GM18868 (cell line): ENCODE measurements at regions not wholly inside any gene's neighbourhood (a gene's known extent, or its start where the extent isn't known, plus 50 kb on each side); places are given as distances from the start of the nearest gene placed in this dataset.

Experiments
- ATAC-seq: cut with Tn5 transposase; IDR thresholded peaks from one replicate; pipeline ENCODE4 v1.9.1; 2021; ENCODE audit warnings: mild to moderate bottlenecking, moderate library complexity; ENCODE audit not compliant: unreplicated experiment

DNA sequence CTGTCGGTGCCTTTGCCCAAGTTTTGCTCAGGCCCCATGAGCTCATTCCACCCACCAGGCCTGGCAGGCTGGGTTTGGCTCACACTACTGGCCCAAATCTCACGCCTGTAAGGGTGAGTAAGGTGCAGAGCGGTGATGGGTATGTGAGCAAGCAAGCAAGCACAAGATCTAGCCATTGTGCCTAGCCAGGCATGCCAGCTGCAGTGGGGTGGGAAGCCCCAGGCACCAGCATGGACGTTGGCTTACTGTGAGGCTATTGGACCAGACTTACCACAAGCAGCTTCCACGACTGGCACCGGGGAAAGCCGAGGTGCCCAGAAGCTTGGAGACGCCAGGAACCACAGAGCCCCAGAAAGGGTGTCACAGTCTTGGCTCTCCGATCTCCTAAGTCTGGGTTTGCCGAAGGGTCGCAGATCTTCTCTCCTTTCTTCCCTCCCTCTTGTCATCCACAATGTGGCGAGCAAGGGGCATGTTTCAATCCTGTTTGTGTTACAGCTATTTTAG, 2659.4 kb upstream of the PCDH20 start:
- ATAC-seq, result no peak

DNA sequence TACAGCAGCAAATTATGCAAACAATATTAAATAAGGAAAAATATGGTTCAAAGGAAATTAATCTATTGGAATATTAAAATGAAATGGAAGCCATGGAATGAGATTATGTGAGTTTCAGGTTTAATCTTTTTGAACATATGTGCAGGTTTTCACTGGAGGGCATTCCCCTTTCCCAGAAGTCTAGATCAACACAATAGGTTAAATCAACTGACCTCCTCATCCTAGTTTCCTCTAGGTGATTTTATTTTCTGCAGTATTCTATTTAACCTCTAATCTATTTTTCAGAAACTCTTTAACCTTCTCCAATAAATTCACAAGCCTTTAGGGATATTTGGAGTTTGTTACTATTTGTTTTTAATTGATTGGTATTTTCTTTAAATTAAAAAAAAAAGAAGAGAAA, 2657.6 kb upstream of the PCDH20 start:
- ATAC-seq, result no peak

DNA sequence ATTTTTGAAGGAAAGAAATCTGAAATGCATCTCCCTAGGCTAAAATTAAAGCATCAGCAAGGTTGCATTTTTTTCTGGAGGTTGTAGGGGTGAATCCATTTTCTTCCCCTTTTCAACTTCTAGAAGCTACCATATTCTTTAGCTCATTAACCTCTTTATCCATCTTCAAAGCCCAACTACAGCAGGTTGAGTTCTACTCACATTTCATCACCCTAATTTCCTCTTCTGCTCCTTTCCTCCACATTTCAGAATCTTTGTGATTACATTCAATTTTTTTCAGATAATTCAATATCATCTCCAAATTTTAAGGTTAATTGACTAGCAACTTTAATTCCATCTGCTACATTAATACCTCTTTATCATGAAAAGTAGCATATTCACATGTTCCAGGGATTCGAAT, 2655.7 kb upstream of the PCDH20 start:
- no peak for ATAC-seq

DNA sequence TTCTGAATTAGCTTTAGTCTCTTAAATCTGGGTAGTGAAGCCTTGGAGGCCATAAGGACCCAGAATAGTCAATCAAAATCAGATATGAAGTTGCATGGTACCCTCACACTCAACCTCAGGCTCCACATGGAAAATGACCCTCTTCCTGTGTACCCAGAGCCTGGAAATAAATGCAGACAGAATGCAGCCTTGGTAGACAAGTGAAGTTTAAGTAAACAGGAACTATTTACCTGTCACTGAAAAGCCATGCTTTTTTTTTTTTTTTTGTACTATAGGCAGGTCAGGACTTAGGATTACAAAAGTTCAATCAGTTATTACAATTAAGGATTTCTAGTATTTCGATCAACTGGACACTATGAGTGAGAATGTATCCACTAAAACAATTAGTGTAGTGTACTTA, 2654.2 kb upstream of the PCDH20 start:
- ATAC-seq, result no peak

DNA sequence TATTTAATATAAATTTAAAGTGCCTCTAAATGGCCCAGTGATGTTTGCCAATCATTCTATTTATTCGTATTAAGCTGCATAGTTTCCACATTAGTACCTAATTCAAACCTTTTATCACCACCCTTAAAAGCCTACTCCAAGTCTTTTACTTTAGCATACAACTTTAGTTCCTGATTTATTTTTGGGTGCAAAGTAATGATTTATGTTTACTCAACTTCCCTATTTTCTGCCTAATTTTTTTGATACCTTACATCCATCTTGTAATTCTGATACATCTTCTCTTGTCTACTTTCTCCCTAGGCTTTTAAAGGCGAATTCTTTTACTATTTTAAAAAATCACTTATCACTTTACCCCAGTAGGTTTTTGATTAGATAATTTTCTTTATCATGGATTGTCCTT, 2651.1 kb upstream of the PCDH20 start:
- ATAC-seq, result no peak

DNA sequence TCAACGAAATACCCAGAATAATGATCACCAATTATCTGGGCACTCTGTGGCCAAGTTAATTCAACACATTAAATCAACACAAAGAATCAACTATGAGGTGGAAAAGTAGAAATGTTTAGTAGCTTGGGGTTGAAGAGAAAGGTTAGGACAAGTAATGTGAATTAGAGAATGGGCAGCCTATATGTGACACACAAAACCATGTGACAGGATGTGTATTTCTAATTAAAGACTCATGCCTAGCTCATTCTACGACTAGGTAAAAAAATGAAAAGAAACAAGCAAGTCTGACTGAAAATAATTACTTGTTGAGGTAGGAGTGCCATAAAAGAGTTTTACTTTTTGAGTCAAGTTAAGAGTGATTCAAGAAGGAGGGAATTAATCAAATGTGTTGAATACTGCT, 2646.0 kb upstream of the PCDH20 start:
- no peak for ATAC-seq

DNA sequence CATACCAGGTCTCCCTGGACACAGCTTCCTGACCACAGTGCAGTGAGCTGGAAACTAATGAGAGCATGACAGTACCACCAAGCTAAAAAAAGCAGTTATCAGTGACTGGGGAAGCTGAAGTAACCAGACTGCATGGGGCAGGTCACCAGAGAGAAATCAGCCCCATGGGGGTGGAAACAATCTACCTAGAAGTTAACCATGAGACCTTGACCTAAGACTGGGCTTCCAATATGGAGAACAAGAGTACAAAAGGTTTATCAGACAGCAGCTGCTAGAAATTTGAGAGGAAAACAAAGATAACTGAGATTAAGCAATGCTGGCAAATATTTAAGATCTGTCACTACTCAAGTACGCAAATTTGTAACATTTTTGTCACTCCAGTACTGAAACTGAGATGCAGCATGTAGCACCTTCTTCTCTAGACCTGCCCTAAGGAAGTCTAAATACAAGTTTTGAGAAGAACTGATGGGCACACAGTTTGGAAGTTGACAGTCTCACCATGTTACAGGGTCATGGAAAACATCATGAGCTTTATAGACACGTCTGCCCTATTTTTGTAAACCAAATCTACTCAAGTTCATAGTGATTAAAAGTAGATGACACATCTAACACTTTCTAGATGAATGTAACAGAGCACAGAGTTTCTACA, 2641.8 kb upstream of the PCDH20 start:
- no peak for ATAC-seq

DNA sequence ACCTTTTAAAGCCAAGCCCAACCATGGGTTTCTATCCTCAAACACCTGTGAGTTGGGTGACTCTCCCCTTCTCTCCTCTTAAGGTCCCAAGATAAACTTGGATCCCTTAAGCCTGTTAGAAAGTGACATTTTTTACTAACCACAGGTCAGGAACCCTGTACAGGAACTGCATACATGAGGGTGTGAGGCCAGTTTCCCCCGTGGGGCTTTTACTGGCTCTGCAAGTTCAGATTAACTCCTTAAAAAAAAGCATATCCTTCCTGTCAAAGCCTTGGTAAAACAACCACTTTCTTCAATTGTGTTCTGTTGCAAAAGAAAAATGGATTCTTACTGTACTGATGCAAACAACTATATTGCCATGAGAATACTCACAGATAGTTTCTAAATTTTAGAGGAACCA, 2638.7 kb upstream of the PCDH20 start:
- ATAC-seq, result no peak

DNA sequence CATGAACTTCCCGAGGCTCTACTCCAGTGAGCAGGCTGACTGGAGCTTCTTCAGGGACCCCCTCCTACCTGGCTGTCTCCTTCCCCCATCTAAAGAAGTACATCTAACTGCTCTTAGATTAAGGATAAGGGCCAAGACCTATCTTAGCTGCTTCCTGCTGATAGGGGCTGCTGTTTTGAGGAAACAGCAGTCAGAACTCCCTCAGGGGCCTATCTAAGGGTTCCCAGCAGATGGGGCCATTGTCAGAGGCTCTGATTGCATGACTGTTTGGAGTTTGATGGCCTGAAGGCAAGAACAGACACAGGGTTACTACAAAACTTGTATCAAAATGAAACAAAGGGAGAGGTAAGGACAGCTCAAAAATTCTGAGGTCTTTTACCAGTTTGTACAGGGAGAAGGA, 2636.9 kb upstream of the PCDH20 start:
- ATAC-seq, result no peak

DNA sequence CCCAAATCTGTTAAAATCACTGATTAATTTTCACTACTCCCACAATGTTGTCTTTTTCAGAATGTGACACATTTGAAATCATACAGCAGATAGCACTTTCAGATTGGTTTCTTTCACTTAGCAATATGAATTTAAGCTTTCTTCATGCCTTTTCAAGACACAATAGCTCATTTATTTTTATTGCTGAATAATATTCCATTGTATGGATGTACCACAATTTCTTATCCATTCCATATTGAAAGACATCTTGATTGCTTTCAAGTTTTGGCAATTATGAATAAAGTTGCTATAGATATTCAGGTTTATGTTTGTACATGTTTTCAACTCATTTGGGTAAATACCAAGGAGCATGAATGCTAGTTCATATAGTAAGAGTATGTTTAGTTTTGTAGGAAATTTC, 2635.6 kb upstream of the PCDH20 start:
- no peak for ATAC-seq

DNA sequence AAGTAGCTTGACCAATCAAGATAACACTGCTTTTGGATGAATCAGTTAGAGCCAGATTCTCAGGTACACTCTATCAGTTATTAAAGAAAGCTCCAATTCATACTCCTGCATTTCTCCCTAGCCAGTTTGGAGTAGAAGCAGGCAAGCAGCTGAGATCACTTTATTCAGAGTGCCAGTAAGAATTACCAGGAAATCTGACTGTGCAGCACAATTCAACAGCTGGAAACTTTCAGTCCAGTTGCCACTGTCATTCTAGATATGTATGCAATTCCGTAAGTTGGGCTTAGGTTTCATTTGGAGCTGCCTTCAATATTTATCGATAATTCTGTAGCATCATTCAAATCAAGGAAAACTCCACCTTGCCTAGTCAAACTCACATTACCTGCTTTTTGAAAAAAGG, 2625.6 kb upstream of the PCDH20 start:
- no peak for ATAC-seq

DNA sequence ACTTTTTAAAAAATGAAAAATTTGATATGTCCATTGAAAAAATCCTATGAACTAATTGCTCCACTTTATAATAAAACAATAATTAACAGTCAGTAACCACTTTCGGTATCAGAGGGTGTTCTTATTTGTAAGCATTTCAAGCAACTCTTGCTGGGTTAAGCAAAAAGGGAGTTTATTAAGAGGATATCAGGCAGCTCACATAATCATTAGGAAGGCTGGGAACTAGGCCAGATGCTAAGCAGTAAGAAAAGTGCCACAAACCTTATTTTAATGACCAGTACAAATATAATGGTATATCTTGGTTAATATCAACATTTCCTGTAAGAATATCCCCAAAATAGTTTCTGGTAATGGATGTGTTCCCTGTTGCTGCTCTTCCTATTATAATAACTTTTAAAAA, 2618.3 kb upstream of the PCDH20 start:
- no peak for ATAC-seq

DNA sequence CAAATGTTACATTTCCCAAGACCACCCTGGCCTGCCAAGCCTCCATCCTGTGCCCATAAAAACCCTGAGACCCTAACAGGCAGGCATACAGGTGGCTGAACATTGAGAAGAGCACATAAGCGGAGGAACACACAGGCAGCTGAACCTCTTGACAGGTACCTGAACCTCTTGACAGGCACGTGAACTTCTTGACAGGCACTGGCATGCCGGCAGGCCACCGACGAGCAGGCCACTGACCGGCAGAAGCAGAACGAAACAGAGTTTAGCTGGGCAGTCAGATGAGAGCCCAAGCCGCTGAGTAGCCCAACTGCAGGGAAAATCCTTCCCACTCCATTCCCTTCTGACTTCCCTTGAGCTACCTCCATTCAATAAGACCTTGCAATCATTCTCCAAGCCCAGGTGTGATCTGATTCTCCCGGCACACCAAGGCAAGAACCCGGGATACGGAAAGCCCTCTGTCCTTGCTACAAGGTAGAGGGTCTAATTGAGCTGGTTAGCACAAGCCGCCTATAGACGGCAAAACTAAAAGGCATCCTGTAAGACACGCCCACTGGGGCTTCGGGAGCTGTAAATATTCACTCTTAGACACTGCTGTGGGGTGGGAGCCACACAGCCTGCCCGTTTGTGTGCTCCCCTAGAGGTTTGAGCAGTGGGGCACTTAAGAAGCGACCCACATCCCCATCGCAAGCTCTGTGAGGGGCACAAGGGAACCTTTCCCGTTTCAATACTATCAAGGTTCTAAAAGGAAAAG, 2613.9 kb upstream of the PCDH20 start:
- no peak for ATAC-seq

DNA sequence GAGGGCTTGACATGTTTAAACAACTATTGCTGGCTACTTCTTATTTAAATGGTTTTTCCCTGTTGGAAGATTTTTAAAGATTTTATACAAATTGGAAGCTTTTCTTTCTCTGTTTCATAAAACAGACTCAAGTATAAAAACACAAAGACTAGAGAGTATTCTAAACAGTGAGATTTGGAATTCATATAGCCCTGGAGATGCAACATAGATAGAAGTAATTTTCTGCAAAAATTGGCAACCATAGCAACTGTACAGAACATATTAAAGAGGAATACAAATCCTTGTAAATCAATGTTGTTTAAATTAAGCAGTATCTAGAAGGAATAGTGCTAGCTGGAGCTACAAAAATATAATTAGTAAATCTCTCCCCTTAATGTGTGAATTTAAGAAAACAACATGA, 2612.9 kb upstream of the PCDH20 start:
- ATAC-seq, result no peak

DNA sequence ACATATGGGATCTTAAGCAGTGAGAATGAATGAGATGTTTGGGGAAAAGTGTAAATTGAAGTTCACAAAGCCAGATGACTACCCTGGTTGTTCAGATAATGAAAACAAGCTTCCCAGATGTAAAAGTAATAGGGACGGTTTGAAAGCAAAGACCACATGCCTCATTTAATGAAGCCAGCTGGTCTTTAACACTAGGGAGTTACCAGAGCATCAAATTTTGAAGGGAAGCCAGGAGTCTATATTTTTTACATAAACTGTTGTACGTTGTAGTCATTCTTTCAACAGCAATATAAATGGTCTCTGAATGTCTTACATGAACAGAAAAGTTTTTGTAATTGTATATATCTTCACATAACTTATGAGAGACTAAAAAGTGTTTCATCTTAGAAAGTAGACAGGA, 2604.5 kb upstream of the PCDH20 start:
- ATAC-seq, result no peak

DNA sequence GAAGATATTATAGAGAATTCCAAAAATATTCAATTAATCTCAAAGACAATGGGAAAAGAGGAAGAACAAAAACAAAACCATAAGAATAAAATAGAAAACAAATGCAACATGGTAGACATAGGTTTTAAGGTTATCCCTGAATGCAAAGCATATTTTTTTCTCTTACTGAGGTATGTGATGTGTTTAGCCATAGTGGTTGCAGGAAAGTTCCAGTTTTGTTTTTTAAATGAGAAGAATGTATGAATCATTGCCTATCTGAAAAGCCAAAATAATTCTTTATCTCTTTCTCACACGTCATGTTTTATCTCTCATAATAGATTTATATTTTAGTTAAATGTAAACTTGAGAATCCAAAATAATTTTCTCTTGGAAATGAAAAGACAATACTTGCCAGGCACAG, 2591.7 kb upstream of the PCDH20 start:
- no peak for ATAC-seq

DNA sequence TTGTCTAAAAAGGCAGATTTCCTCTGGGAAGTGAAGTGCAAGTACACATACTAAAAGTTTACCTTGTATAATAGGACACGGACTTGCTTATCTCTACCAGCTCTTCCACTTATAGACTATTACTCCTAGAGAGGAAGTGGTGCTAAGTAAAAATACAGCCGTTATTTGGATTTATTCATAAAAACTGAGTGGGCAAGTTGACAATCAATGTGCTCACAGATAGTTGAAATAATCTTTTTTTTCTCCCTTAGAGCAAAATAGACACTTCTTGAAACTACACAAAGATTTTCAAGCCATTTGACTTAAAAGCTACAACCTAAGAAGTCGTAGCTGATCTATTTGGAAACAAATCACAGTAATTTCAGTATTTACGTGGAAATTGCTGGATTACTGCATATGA, 2584.7 kb upstream of the PCDH20 start:
- no peak for ATAC-seq

DNA sequence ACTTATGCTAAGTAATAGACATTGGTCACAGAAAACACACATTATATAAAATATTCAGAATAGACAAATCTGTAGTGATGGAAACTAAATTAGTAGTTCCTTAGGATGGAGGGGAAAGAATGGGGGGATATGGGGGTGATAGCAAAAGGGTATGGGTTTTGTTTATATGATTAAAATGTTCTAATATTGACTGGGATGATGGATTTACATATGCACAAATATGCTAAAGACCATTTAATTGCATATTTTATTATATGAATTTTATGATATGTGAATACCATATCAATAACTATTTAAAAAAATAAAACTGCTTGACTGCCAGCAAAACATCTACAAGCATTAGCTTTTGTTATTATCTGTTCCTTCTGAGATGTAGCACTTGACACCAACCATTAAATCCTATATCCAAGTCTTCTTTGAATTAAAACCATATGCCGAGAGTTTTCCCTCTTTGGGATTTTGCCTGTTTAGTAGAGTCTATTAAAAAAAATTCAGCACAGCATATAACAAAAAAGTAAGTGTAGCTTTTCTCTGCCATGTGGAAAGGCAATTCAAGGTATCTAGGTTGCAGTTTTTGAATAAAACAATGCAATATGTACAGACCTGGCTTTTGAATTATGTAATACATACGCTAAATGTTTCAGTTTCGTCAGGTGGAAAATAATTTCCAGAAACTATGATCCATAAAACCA, 2584.1 kb upstream of the PCDH20 start:
- ATAC-seq, result no peak

DNA sequence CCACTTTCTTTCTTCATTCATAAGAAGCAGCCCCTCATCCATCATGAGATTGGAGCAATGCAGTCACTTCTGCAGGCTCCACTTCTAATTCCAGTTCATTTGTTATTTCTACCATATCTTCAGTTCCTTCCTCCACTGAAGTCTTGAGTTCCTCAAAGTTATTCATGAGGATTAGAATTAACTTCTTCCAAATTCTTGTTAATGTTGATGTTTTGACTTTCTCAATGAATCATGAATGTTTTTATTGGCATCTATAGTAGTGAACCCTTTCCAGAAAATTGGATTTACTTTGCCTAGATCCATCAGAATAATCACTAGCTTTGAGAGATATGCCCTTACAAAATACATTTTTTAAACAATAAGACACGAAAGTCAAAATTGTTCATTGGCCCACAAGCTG, 2567.7 kb upstream of the PCDH20 start:
- ATAC-seq, result no peak

DNA sequence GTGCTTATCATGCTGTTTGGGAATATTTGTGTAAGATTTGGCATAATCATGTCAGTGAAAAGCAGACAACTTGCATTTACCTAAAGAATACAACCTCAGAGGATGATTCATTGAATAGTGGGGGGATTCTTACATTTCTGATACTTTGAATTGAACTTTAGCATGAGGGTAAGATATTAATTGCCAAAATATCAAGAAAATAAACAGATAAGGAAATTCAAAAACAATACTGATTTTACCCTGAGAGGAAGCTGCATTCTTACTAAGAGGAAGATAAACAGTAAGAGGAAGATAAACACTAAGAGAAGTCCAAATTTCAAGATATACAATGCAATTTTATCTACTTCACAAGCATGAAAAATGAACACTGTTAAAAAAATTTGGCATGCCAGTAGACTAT, 2564.3 kb upstream of the PCDH20 start:
- ATAC-seq, result no peak

DNA sequence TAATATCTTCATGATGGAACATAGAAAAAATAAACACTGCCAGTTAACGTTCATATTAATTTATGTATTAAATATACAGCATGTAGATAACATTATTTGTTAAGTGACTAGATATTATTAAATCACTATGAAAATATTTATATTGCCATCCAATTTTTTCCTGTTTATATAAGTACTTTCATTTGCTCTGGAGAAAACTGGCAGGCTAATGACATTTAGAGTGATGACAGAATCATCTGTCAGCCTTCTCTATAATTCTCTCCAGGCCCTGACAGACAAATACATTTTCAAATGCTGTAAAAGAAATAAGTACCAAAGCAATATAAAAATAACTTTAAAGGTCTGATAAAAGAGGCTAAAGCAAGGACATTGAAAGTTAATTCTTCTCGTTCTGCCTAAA, 2556.7 kb upstream of the PCDH20 start:
- ATAC-seq, result no peak

DNA sequence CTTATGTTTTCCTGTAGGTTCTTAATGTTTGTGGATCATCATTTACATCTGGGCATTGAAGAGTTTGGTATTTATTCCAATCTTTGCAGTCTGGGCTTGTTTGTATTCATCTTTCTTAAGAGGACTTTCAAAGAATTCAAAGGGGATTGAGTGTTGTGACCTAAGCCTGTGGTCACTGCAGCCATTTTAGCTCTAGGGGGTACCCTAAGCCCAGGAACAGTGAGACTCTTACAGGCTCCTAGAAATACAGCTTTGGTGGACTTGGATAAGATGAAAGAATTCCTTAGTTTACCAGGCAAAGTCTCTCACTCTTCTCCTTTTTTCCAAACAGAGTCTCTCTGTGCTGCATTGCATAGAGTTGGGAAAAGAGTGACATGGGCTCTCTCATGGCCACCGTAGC, 2539.0 kb upstream of the PCDH20 start:
- ATAC-seq, result no peak
